Adipose tissue (tissue), 3 donors: ENCODE measurements at regions not wholly inside any gene's neighbourhood (a gene's known extent, or its start where the extent isn't known, plus 50 kb on each side); places are given as distances from the start of the nearest gene placed in this dataset.

Experiments
- H3K27ac ChIP-seq: one replicate; pipeline ENCODE4 v1.5.1; 2013; ENCODE audit warnings: low read depth, low read length
- WGBS, 3 donors: extraction: QIAGEN DNeasy Blood & Tissue Kit; methylation state at CpG; one replicate each; pipeline ENCODE4 v1.1.7; 2013; 5-methylcytosine and 5-hydroxymethylcytosine counted together
- donor health status: healthy with polysubstance abuse.
- donor health status: Bipolar disorder and iron deficiency.
- donor health status: healthy.

- 32 to 39% (median 35%) methylated on average over 2 of the region's 2 CpGs for WGBS, 3 donors
- no peak overlapping the region for H3K27ac ChIP-seq
Observed at GRCh38 chr1:232292239-232292638, 337.7 kb downstream of the SIPA1L2 start.

GRCh38 chr1:232291681-232292080 is 338.3 kb downstream of the SIPA1L2 start:
- H3K27ac ChIP-seq, result no peak overlapping the region
- 36 to 44% (median 42%) methylated on average over 1 of the region's 1 CpG for WGBS, 3 donors

GRCh38 chr1:232291261-232291660 is 338.7 kb downstream of the SIPA1L2 start:
- no peak overlapping the region for H3K27ac ChIP-seq

GRCh38 chr1:232290570-232290969 is 339.4 kb downstream of the SIPA1L2 start:
- no peak overlapping the region for H3K27ac ChIP-seq

More at GRCh38 chr1:232291261-232291660, 338.7 kb downstream of the SIPA1L2 start:
- 70 to 83% (median 72%) methylated on average over 4 of the region's 4 CpGs for WGBS, 3 donors

- WGBS, 3 donors, result 38 to 50% (median 44%) methylated on average over 4 to 8 of the region's 8 CpGs
- no peak overlapping the region for H3K27ac ChIP-seq
Observed at GRCh38 chr1:232287676-232288569, 342.0 kb downstream of the SIPA1L2 start.

GRCh38 chr1:232285138-232285537 is 344.8 kb downstream of the SIPA1L2 start:
- H3K27ac ChIP-seq, result no peak overlapping the region
- 88 to 97% (median 94%) methylated on average over 6 of the region's 6 CpGs for WGBS, 3 donors

- no peak overlapping the region for H3K27ac ChIP-seq
Observed at GRCh38 chr1:232283864-232284263, 346.1 kb downstream of the SIPA1L2 start.

GRCh38 chr1:232282498-232282897 is 347.4 kb downstream of the SIPA1L2 start:
- 73 to 100% (median 81%) methylated on average over 1 of the region's 1 CpG for WGBS, 3 donors
- no peak overlapping the region for H3K27ac ChIP-seq

More at GRCh38 chr1:232283864-232284263, 346.1 kb downstream of the SIPA1L2 start:
- WGBS, 3 donors, result 51 to 78% (median 74%) methylated on average over 4 of the region's 4 CpGs

GRCh38 chr1:232280910-232281309 is 349.0 kb downstream of the SIPA1L2 start:
- H3K27ac ChIP-seq, result no peak overlapping the region
- 78 to 86% (median 83%) methylated on average over 4 of the region's 4 CpGs for WGBS, 3 donors

- no peak overlapping the region for H3K27ac ChIP-seq
- WGBS, 3 donors, result 63 to 84% (median 82%) methylated on average over 3 of the region's 3 CpGs
Observed at GRCh38 chr1:232279909-232280400, 350.0 kb downstream of the SIPA1L2 start.

GRCh38 chr1:232278925-232279324 is 351.0 kb downstream of the SIPA1L2 start:
- WGBS, 3 donors, result 55 to 90% (median 86%) methylated on average over 1 of the region's 1 CpG
- no peak overlapping the region for H3K27ac ChIP-seq

GRCh38 chr1:232276651-232277050 is 353.3 kb downstream of the SIPA1L2 start:
- no peak overlapping the region for H3K27ac ChIP-seq
- 71 to 93% (median 88%) methylated on average over 1 of the region's 1 CpG for WGBS, 3 donors

- WGBS, 3 donors, result 72 to 87% (median 84%) methylated on average over 11 of the region's 11 CpGs
- H3K27ac ChIP-seq, result no peak overlapping the region
Observed at GRCh38 chr1:232274999-232275710, 354.8 kb downstream of the SIPA1L2 start.

- H3K27ac ChIP-seq, result no peak overlapping the region
Observed at GRCh38 chr1:232274236-232274855, 355.6 kb downstream of the SIPA1L2 start.

GRCh38 chr1:232273011-232273410 is 356.9 kb downstream of the SIPA1L2 start:
- 40 to 73% (median 68%) methylated on average over 4 of the region's 4 CpGs for WGBS, 3 donors
- no peak overlapping the region for H3K27ac ChIP-seq

More at GRCh38 chr1:232274236-232274855, 355.6 kb downstream of the SIPA1L2 start:
- 69 to 81% (median 75%) methylated on average over 4 of the region's 4 CpGs for WGBS, 3 donors

- 41 to 89% (median 67%) methylated on average over 10 of the region's 10 CpGs for WGBS, 3 donors
- no peak overlapping the region for H3K27ac ChIP-seq
Observed at GRCh38 chr1:232271991-232272589, 357.8 kb downstream of the SIPA1L2 start.

- H3K27ac ChIP-seq, result no peak overlapping the region
Observed at GRCh38 chr1:232271299-232271698, 358.6 kb downstream of the SIPA1L2 start.

GRCh38 chr1:232269988-232270387 is 359.9 kb downstream of the SIPA1L2 start:
- H3K27ac ChIP-seq, result no peak overlapping the region
- 93 to 99% (median 94%) methylated on average over 2 of the region's 2 CpGs for WGBS, 3 donors
